PFSK-1 (cell line): ENCODE measurements at regions not wholly inside any gene's neighbourhood (a gene's known extent, or its start where the extent isn't known, plus 50 kb on each side); places are given as distances from the start of the nearest gene placed in this dataset.

ENCODE experiments used
- POLR2AphosphoS5 ChIP-seq: IDR thresholded peaks from 2 replicates; pipeline ENCODE4 v1.6.1; 2012; ENCODE audit warnings: low read depth, mild to moderate bottlenecking, control low read depth, low read length, moderate library complexity
- REST ChIP-seq, 2 experiments: IDR thresholded peaks; 2 replicates each; pipeline versions ENCODE4 v1.6.1 to v1.8.0; 2011 to 2012; ENCODE audit warnings: low read depth in 2 of 2, low read length in 2 of 2, control low read depth in 1 of 2, inconsistent platforms in 1 of 2, mild to moderate bottlenecking in 1 of 2, moderate library complexity in 1 of 2; ENCODE audit not compliant: insufficient read depth in 1 of 2
- SIN3A ChIP-seq: IDR thresholded peaks from 2 replicates; pipeline ENCODE4 v1.6.1; 2012; ENCODE audit warnings: mild to moderate bottlenecking, low read length, moderate library complexity, borderline replicate concordance; ENCODE audit not compliant: insufficient read depth
- TAF1 ChIP-seq: IDR thresholded peaks from 2 replicates; pipeline ENCODE4 v1.6.1; 2012; ENCODE audit warnings: low read length, control low read depth, borderline replicate concordance; ENCODE audit not compliant: insufficient read depth

GRCh38 chr11:24196733-24197132 lies 300.1 kb upstream of the LUZP2 start:
- TF ChIP-seq SIN3A, result no peak
- no peak for TF ChIP-seq REST (IDR thresholded peaks at IDR 0.05; ENCODE audit: insufficient read depth in 1 of 2, low read depth in 2 of 2, low read length in 2 of 2)
- no peak for TF ChIP-seq POLR2AphosphoS5
- no peak for TF ChIP-seq TAF1
